ENCODE measurements at regions not wholly inside any gene's neighbourhood (a gene's known extent, or its start where the extent isn't known, plus 50 kb on each side); places are given as distances from the start of the nearest gene placed in this dataset.

- H2AFZ ChIP-seq (ENCODE audit: low read depth, low read length, poor library complexity, severe bottlenecking): no peak overlapping the region
- TF ChIP-seq EGR1 (IDR thresholded peaks at IDR 0.05; ENCODE audit: low read depth) (no peak), REST (IDR thresholded peaks at IDR 0.05; ENCODE audit: low read depth) (no peak)
- no peaks in the 10 kb centered on the region for H3K4me1 ChIP-seq (ENCODE audit: control insufficient read depth in 1 of 2, insufficient read depth in 2 of 2, low read length in 2 of 2)
- no peak overlapping the region for H3K4me2 ChIP-seq (ENCODE audit: low read length)
- H4K20me1 ChIP-seq (ENCODE audit: insufficient read depth): no peaks in the 10 kb centered on the region
- no peak for DNase-seq (ENCODE audit: low read depth, low spot score)
- H3K27ac ChIP-seq (ENCODE audit: low read depth, low read length): no peak overlapping the region
- no peaks in the 10 kb centered on the region for H3K27me3 ChIP-seq (ENCODE audit: insufficient read depth, low read length)
- H3K9me2 ChIP-seq (ENCODE audit: insufficient read depth): no peaks in the 10 kb centered on the region
- H3K36me3 ChIP-seq (ENCODE audit: control insufficient read depth in 1 of 2, insufficient read depth in 2 of 2, low read length in 2 of 2): no peaks in the 10 kb centered on the region
- ATAC-seq: no peak
- no peak overlapping the region for H3K9ac ChIP-seq (ENCODE audit: low read length)
- POLR2A ChIA-PET: no interaction called here
- no peaks in the 10 kb centered on the region for H3K79me2 ChIP-seq (ENCODE audit: insufficient read depth, low read length)
- intact Hi-C loops (cut with micrococcal nuclease): no loop called here
- CTCF ChIA-PET: no interaction called here
- BruUV-seq (replicated peaks): no TSS peak
- H3K9me3 ChIP-seq (ENCODE audit: control insufficient read depth in 1 of 2, insufficient read depth in 1 of 2, low read depth in 1 of 2, low read length in 2 of 2): no peaks in the 10 kb centered on the region
- no peak overlapping the region for H3K4me3 ChIP-seq (replicated peaks in 1 of 2; ENCODE audit: low read depth in 1 of 2, low read length in 2 of 2)
- RAD21 ChIA-PET (ENCODE audit: low non-redundant PET in 1 of 2, low total read pairs in 2 of 2, uncharacterized antibody in 2 of 2, unreplicated experiment in 2 of 2): no interaction called here
Measured at GRCh38 chr5:129217179-129217578, 122.6 kb downstream of the ISOC1 start.

- no peaks in the 10 kb centered on the region for H3K36me3 ChIP-seq (ENCODE audit: control insufficient read depth in 1 of 2, insufficient read depth in 2 of 2, low read length in 2 of 2)
Measured at GRCh38 chr5:129223178-129223577, 128.6 kb downstream of the ISOC1 start.

More at GRCh38 chr5:129223178-129223577, 128.6 kb downstream of the ISOC1 start:
- Histone ChIP-seq H3K4me3 (replicated peaks in 1 of 2; ENCODE audit: low read depth in 1 of 2, low read length in 2 of 2) (no peak overlapping the region), H3K9me2 (ENCODE audit: insufficient read depth) (no peaks in the 10 kb centered on the region), H2AFZ (ENCODE audit: low read depth, low read length, poor library complexity, severe bottlenecking) (no peak overlapping the region), H3K27me3 (ENCODE audit: insufficient read depth, low read length) (no peaks in the 10 kb centered on the region), H3K9me3 (ENCODE audit: control insufficient read depth in 1 of 2, insufficient read depth in 1 of 2, low read depth in 1 of 2, low read length in 2 of 2) (no peaks in the 10 kb centered on the region), H3K27ac (ENCODE audit: low read depth, low read length) (no peak overlapping the region), H3K79me2 (ENCODE audit: insufficient read depth, low read length) (no peaks in the 10 kb centered on the region), H3K9ac (ENCODE audit: low read length) (no peak overlapping the region), H4K20me1 (ENCODE audit: insufficient read depth) (no peaks in the 10 kb centered on the region), H3K4me1 (ENCODE audit: control insufficient read depth in 1 of 2, insufficient read depth in 2 of 2, low read length in 2 of 2) (no peaks in the 10 kb centered on the region), H3K4me2 (ENCODE audit: low read length) (no peak overlapping the region)
- ChIA-PET CTCF (no interaction called here), RAD21 (ENCODE audit: low non-redundant PET in 1 of 2, low total read pairs in 2 of 2, uncharacterized antibody in 2 of 2, unreplicated experiment in 2 of 2) (no interaction called here), POLR2A (no interaction called here)
- TF ChIP-seq SP1 (IDR thresholded peaks at IDR 0.05; ENCODE audit: low read depth) (no peak), FOSL1 (IDR thresholded peaks at IDR 0.05; ENCODE audit: low read depth) (no peak), RAD21 (IDR thresholded peaks at IDR 0.05; ENCODE audit: low read depth) (no peak), ELF1 (IDR thresholded peaks at IDR 0.05; ENCODE audit: borderline replicate concordance, low read depth) (no peak), TCF7L2 (IDR thresholded peaks at IDR 0.05; ENCODE audit: borderline replicate concordance, extremely low read depth, insufficient read depth, insufficient read length) (no peak), SRF (IDR thresholded peaks at IDR 0.05; ENCODE audit: low read depth) (no peak), EGR1 (IDR thresholded peaks at IDR 0.05; ENCODE audit: low read depth) (no peak), ZBTB33 (IDR thresholded peaks at IDR 0.05; ENCODE audit: extremely low read depth, insufficient replicate concordance, low read length) (no peak), REST (IDR thresholded peaks at IDR 0.05; ENCODE audit: low read depth) (no peak), CEBPB (IDR thresholded peaks at IDR 0.05; ENCODE audit: low read depth) (no peak), ZFX (IDR thresholded peaks at IDR 0.05) (no peak)
- TF ChIP-seq, protein P1, sequence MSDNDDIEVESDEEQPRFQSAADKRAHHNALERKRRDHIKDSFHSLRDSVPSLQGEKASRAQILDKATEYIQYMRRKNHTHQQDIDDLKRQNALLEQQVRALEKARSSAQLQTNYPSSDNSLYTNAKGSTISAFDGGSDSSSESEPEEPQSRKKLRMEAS (IDR thresholded peaks at IDR 0.05): no peak
- BruUV-seq (replicated peaks): no TSS peak
- DNase-seq (ENCODE audit: low read depth, low spot score) (no peak), ATAC-seq (no peak)
- intact Hi-C loops (cut with micrococcal nuclease): no loop called here
